HG02973 (cell line): ENCODE measurements at regions not wholly inside any gene's neighbourhood (a gene's known extent, or its start where the extent isn't known, plus 50 kb on each side); places are given as distances from the start of the nearest gene placed in this dataset.
"Not testable (repeated sequence)": the region's sequence is repeated elsewhere in the genome, so short reads cannot be mapped to it uniquely, and the experiment has no call there.

ENCODE experiments used
- ATAC-seq: cut with Tn5 transposase; IDR thresholded peaks from one replicate; pipeline ENCODE4 v1.9.1; 2021; ENCODE audit warnings: moderate library complexity; ENCODE audit not compliant: unreplicated experiment

DNA sequence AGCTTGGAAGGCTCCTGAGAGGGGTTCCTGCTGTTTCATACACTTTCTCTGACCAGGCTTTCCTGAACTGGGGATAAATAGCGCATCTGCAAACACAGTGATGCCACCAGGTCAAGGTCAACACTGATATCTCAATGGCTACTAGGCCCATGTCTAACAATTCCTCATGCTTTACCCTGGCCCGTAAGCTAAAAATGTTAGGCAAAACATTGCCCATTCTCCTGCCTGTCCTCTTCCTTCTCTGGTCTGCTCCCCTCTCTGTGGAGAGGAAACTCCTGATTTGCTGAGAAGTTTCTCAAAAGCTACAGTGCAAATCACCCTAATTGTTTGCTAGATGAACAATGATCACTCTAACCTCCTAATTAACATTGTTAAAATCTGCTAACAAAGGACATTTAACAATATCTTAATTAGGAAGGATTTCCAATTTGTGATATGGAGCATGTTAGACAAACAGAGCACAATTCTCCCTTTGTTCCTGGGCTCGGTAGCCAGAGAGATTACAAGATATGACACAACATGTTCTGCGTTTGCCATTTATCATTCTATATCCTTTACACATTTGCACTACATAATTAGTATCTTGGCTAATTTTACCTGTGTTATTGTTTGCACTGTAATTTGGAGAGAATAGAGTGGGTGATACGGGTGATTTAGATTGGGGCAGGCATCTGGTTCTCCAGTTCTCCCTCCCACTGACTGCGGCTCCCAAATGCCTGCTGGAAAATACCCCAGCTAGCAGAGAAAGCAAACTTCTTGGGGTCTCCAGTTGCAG, 266.8 kb downstream of the CD83 start:
- ATAC-seq, result no peak

DNA sequence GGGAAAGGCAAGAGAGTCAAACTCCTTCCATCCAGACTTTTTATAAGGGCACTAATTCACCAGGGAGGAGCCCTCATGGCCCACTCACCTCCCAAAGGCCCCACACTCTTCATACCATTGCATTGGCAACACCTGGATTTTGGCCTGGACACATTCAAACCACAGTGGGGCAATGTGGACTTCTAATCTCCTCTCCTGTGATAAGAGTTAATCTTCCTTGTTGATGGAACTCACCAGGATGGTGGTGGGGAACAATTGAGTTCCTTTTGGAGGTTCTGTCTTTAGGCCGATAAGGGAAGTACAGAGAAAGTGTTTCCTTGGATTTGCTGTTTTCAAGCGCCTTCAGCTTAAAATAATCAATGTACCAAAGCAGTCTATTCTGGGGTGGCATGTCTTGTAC, 268.7 kb downstream of the CD83 start:
- no peak for ATAC-seq

DNA sequence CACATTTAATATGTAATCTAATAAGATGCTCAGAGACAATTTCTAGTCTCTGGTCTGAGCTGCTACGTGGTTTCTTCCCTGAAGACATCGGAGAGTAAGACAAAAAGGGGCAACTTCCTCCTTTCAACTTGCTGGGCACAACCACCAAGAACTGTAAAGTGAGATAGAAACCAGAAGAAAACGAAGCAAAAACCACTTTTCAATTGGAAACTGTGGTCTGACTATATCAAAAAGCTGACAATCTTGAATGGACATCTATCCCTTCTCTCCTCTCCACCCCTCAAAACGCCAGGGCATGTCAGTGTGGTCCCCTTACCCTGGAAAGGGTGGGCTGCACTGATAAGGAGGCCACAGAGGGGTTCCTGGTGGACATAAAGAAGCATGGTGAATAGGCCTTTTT, 269.1 kb downstream of the CD83 start:
- no peak for ATAC-seq

DNA sequence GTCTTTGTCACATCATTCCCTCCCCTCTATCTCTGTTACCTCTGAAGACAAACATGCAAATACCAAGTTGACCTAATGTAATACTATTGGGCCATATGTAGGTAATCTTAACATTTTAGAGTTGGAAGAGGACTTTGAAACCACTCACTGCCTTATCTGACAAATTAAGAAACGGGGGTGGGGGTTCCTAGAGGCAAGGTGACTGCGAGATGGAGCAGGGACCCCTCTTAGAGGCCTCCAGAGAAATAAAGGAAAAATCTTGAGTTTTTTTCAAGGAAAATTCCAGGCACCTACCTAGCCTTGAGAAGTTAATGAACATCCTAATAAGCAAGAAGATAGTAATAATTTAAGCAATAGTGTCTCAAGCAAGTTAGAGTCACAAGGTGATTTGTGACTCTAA, 270.8 kb downstream of the CD83 start:
- no peak for ATAC-seq

DNA sequence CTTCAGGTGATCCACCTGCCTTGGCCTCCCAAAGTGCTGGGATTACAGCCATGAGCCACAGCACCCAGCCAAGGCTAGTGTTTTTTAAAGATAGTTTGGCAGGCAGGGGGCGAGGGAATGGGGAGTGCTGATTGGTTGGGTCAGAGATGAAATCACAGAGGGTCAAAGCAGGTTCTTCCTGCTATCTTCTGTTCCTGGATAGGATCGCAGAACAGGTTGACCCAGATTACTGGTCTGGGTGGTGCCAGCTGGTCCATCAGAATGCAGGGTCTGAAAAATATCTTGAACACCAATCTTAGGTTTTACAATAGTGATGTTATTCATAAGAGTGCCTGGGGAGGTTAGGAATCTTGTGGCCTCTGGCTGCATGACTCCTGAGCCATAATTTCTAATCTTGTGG, 272.2 kb downstream of the CD83 start:
- not testable (repeated sequence) for ATAC-seq

DNA sequence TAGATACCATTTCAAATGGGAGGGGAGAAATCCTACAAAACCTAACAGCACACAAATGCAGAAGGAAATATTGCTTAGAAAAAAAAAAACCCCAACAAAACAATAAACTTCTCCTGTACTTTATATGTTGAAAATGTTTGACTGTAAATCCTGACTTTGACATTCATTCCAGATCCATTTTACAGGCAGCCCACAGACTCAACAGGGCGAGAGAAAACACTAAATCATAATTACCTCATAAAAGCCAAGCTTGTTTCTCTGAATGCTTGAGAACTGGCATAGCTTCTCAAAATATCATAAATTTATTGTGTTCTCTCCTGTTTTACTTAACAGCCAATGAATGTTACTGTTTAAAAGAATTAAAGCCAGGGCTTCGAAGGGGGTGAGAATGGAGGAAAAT, 273.2 kb downstream of the CD83 start:
- ATAC-seq, result no peak

DNA sequence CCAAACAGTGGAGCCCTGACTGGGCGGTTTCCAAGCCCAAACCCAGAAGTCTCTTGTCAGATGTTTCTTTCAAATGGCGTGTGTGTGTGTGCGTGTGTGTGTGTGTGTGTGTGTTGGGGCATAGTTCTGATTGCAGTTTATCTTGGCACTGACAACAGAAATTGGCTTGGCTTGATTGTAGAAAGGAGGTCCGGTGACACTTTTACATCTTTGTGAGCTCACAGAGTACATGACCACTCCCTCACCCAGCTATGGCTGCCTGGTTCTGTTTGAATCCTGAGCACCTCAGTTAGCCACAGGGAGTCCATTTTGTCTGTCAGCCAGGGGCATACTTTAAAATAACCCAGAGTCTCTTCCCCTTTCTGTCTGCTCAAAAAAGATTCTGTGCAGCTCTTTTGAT, 276.3 kb downstream of the CD83 start:
- ATAC-seq, result no peak

DNA sequence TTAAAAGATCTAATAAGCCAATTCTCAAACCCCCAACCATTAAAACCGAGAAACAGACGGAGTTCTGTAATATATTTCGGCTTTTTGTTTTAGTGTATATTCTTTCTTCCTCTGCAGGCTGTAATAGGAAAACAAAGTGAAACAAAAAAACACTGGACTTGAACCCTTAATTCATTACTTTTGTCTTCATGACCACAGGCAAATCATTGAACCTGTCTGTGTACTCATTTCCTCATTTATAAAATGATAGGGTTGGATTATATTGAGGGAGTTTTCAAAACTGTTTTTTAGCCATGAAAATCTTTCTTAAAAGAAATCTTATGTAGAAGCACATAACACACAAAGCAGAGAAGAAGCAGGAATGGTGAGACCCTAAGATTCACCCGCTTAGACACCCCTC, 278.8 kb downstream of the CD83 start:
- ATAC-seq, result no peak

DNA sequence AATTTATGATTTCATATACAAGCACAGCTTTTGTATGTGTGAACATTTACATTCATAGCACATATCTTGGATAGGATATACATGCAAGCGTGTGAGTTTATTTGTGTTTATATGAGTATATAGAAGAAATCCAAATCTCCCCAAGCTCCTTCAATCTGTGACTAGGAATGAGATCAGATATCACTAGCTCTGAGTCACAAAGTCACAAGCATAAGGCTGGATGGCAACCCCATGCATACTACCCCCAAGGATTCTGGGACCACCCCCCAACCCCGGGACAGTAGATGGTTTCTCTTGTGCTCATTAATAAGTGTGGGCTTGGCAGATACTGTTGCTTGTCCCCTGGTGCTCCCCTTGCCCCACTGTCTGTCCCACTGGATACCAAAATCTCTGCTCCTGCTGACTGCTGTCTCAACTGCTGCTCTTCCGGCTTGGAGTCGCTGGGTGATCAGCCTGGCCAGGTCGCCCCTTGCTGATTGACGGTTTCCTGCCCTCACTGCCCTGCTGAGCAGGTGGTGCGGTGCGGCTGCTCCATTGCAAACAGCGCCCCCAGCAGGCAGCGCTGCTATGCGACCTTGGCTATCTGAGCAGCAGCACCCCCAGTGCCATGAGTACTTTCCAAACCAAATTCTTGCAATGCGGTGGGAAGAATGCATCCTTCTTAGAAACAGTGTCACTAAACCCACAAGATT, 279.4 kb downstream of the CD83 start:
- ATAC-seq, result no peak

DNA sequence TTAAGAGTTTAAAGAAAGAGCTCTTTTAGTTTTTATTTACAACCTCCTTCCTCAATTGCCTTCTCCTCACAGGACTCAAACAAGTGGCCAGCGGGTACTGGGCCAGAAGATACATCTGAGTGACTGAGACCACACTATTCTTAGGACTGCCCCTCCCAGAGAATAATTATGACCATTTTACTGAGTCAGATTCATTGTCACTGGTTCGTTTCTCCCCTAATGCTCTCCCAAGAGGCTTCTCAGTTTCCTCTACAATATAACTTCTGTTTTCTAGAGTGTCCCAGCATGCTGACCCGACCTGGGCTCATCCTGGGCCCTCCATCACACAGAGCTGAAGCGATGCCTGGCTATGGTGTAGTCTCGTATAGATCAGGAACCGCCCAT, 279.9 kb downstream of the CD83 start:
- no peak for ATAC-seq

DNA sequence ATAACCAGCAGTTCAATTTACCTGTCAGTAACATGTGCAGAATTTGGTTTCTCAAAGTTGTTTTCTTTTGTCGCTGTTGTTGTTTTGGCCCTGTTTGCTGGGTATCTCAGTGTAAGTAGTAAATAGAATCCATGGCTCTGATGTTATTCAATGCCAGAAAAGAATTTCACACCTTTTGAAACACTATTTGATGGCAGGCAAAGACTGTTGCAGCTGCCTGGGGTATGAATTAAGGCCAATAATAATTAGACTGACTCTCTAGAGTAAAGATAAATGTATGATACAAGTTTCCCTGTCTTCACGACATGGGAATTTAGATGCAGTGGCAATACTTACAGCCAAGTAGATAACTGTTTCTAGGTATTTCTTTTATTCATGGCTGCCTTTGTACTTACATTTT, 281.4 kb downstream of the CD83 start:
- no peak for ATAC-seq

DNA sequence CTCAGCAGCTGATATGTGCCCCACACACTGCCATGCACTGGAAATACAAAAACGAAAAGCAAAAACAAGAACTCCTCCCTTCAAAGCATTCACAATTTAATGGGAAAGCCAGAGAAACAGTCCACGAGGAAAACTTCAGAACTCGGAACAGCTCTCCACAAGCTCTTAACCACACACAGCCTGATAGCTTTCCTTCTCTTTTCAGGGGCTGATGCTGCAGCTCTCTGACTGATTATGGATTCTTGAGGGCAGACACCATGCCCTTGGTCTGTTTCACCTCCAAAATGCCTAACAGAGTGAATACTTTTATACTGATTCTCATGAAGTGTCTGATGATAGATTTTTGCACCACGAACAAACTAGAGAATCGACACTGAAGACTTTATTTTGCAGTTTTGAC, 282.1 kb downstream of the CD83 start:
- ATAC-seq, result no peak

DNA sequence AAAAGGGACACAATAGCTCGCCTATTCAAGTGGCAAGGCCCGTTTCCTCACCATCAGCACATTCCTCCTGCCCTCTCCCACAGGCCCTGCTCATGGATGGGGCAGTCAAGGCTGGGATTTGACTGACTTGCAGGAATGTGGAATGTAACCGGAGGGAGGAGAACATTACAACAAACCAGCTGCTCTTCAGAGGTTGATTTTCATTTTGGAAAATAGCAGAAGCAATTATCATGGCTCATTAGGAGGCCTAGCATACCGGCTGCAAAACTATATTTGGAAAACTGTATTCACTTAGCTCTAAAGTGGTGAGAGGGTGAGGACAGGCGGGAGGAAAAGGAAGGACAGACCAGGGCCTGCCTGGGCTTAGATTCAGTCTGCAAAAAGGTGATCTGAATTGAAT, 283.7 kb downstream of the CD83 start:
- no peak for ATAC-seq

DNA sequence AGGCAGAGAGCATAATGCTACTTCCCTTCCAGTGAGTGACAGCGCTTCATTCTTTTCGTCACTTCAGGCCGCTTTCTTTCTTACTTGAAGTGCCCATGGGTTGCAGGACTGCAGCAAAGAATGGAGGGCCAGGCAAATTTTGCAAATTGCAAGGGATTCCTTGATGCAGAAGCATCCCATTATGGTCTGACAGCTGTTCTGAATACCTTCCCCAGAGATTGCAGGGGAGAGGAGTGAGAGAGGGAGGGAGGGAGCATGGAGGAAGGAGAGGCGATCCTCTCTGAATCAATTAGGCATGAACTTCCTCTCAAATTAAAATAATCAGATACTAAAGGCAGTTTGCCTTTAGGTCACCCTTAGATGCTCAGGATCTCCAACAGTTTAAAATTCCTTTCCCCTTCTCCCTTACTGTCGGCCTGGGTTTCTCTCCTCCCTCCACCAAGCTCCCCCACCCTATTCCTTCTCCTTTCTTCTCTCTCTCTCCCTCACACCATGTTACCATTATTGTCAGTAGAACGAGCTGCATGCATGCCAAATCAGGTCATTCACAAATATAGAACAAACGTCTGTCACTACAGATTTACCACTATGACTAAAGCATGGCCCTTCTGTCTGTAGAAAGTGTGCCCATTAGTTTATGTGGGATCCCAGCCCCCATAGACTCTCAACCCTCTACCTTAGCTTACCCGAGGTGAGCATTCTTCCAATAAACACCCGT, 289.2 kb downstream of the CD83 start:
- no peak for ATAC-seq

DNA sequence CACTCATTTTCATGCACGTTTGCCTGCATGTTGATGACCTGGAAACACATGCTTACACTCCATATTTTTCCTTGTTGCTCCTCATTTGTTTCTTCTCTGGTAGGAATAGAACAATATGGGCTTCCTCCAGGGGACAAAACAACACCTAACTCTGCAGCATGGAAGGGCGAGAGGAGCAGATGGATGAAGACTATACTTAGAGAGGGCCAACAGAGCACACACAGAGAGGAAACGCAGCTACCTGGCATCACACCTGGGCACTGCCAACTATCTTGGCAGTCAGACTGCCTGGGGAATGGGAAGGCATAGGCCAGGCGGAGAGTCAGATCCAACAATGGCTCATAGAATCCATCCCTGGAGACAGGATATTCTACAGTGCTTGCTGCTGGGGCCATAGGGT, 290.9 kb downstream of the CD83 start:
- no peak for ATAC-seq

DNA sequence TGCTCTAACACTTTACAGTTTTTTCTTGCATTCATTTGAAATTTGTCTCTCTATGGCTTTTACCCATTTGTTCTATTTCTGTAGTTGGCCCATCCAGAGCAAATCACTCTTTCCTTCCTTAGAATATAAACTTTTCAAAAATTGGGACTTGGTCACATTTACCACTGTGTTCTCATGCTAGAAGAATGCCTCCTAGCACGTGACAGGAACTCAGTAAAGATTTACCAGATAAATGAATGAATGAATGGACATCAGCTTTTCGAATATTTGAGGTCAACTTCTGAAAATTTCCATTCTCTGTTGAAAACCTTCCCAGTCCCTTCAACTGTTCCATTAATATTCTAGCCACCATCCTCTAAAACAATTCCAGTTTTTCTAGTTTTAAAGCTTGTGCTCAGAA, 294.5 kb downstream of the CD83 start:
- ATAC-seq, result no peak

DNA sequence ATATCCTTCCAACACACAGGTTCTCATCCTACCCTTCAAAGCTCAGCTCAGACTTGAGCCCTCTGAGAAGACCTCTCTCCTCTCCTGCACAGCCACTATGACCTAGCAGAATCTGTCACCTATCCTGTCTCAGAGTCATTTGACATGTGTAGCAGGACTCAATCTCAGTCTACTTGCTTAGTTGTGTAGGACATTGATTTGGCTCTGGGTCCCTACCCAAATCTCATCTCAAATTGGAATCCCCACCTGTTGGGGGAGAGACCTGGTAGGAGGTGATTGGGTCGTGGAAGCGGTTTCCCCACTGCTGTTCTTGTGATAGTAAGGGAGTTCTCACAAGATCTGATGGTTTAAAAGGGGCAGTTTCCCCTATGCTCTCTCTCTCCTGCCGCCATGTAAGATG, 297.9 kb downstream of the CD83 start:
- ATAC-seq, result no peak

DNA sequence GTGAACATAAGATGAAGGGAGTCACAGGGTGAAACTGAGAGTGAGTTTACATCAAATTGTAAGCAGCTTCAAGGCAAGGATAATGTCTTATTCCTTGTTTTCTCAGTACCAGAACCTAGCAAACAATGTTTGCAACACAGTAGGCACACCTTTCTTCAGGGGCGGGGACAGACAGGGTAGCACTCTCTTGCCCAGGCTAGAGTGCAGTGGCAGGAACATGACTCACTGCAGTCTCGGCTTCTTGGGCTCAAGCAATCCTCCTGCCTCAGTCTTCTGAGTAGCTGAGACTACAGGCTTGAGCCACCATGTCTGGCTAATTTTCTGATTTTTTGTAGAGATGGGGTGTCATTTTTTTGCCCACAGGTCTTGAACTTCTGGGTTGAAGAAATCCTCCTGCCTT, 299.8 kb downstream of the CD83 start:
- no peak for ATAC-seq

DNA sequence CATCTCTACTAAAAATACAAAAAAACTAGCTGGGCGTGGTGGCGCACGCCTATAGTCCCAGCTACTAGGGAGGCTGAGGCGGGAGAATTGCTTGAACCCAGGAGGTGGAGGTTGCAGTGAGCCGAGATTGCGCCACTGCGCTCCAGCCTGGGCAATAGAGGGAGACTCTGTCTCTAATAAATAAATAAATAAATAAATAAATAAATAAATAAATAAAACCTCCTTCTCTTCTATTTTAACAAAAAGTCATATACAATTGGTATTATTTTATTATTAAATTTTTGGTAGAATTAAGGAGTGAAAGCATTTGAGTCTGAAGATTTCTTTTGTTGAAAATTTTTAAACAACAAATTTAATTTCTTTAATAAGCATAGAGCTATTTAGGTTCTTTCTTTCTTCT, 301.7 kb downstream of the CD83 start:
- not testable (repeated sequence) for ATAC-seq

DNA sequence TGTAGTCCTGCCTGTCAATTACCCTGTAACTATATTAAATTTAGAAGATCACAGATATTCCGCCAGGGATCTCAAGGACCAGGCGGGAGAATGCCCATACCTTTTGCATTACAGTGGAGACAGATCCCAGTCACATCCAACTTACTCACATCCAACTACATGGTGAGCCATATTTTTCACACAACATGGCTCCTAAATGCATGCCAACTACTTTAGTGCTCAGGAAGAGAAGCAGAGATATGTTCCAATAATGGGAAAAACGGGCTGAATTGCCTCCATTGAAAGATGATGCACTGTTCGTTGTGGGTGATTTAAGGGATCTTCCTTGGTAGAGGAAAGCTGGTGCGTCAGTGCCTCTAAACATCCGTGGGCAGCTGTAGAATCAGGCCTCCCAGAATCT, 304.5 kb downstream of the CD83 start:
- ATAC-seq, result no peak

DNA sequence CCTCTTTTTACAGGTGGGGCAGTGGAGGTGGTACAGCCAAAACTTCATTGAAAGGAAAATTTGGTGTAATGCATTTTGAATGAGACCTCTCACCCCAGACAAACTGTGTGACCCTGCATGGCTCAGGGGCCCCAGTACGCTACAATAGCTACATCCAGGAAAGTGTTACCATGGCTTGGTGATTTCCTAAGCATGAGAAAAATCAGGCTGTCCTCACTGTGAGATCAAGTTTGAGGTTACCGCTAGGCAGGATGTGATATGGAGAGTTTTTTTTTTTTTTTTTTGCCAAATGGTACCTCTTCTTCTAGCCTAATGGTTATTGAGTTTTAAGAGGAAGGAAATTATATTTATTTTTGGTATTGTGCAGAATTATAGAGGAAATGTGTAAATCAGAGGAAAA, 305.3 kb downstream of the CD83 start:
- no peak for ATAC-seq

DNA sequence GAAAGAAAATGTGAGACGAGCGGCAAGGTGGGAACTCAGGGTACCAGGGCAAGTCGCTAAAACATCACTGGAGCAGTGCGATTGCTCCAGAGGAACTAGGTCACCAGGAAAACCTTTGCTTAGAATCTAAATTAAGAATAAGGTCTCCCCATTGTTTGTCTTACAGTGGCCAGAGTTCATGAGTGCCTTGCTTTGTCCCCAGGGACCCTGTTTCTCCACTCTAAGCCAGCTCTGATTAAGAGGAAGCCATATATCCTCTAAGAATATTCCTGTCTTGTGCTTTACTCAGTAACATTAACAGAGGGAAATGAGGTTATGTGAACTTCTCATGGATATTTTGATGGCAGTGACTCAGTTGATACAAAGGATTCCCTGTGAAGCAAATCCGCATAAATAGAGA, 305.8 kb downstream of the CD83 start:
- ATAC-seq, result no peak
